SK-N-MC (cell line): ENCODE measurements at regions not wholly inside any gene's neighbourhood (a gene's known extent, or its start where the extent isn't known, plus 50 kb on each side); places are given as distances from the start of the nearest gene placed in this dataset.

Experiments used
- EZH2 ChIP-seq: fragments of 200-600 bp; sonication (generic); IDR thresholded peaks from one replicate; pipeline ENCODE4 v1.6.1; 2017; ENCODE audit warnings: antibody characterized with exemption
- POLR2AphosphoS5 ChIP-seq: IDR thresholded peaks from 2 replicates; pipeline ENCODE4 v1.6.1; 2012; ENCODE audit warnings: mild to moderate bottlenecking, low read depth, low read length, borderline replicate concordance

DNA sequence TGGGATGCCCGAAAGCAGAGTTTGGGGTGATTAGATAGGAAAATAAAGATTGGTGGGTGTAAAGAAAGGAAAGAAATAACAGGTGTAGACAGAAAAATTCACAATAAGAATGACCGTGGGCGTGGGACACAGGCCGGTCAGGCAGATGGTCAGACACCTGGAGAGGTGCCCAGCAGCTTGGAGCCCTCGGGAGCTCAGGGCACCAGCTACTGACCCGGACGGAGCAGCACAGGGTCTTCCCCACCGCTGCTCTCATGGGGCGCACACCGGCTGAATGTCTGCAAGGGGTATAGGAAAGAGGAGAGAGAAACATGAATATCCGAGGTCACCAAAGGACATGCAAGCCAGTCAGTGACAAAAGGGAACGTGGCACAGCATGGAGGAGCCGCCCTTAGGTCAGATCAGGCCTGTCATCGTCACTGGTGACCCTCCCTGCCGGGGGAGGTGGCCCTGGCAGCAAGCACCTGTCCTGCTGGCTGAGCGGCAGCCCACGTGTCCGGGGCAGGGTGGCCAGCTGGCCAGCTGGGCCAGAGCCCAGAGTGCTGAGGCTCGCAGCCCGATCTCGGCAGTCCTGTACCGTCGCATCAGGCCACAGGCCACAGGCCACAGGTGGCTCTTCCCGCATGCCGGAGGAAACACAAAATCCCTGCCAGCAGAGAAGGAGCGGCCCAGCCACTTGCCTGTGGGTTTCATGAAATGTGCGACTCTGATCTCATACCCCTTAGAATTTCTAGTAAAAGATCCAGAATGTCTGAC is 112.0 kb upstream of the NDUFV2 start:
- no peak for TF ChIP-seq EZH2
- no peak for TF ChIP-seq POLR2AphosphoS5
